ENCODE measurements at regions not wholly inside any gene's neighbourhood (a gene's known extent, or its start where the extent isn't known, plus 50 kb on each side); places are given as distances from the start of the nearest gene placed in this dataset.

GRCh38 chr6:133591275-133591674 lies 297.6 kb upstream of the TCF21 start:
- H3K27ac ChIP-seq (ENCODE audit: low read depth, low read length) = no peak overlapping the region
- H3K4me2 ChIP-seq (ENCODE audit: low read length) = no peak overlapping the region
- no peak for TF ChIP-seq EZH2 (IDR thresholded peaks at IDR 0.05; ENCODE audit: insufficient read depth, low read length)
- no peak for TF ChIP-seq CTCF (IDR thresholded peaks at IDR 0.05; ENCODE audit: insufficient read depth, low read depth, low read length)

GRCh38 chr6:133594652-133595110 lies 294.2 kb upstream of the TCF21 start:
- Histone ChIP-seq H3K79me2 (ENCODE audit: insufficient read depth, low read length) (no peaks in the 10 kb centered on the region), H3K36me3 (ENCODE audit: insufficient read depth, low read length) (no peaks in the 10 kb centered on the region), H4K20me1 (ENCODE audit: insufficient read depth, low read length) (no peaks in the 10 kb centered on the region), H3K4me2 (ENCODE audit: low read length) (no peak overlapping the region), H3K27me3 (ENCODE audit: insufficient read depth, low read length) (no peaks in the 10 kb centered on the region), H2AFZ (ENCODE audit: low read depth, low read length) (no peak overlapping the region), H3K9me3 (ENCODE audit: insufficient read depth, low read depth, low read length) (no peaks in the 10 kb centered on the region), H3K9ac (ENCODE audit: low read length) (no peak overlapping the region), H3K4me3 (ENCODE audit: insufficient read depth, low read depth, low read length) (no peak overlapping the region), H3K27ac (ENCODE audit: low read depth, low read length) (no peak overlapping the region), H3K4me1 (ENCODE audit: insufficient read depth, low read length) (peaks cover 7% of the 10 kb centered on the region)
- DNase-seq (ENCODE audit: low read depth) = no peak
- Mint-ChIP-seq H3K4me1 (ENCODE audit: low read depth, unreplicated experiment) (peaks cover 10% of the 10 kb centered on the region), H3K27me3 (ENCODE audit: low read depth, unreplicated experiment) (no peaks in the 10 kb centered on the region), H3K36me3 (ENCODE audit: low read depth, unreplicated experiment) (no peaks in the 10 kb centered on the region), H3K27ac (ENCODE audit: unreplicated experiment) (no peak overlapping the region), H3K9me3 (ENCODE audit: unreplicated experiment) (no peaks in the 10 kb centered on the region), H3K4me3 (ENCODE audit: unreplicated experiment) (no peak overlapping the region)
- FAIRE-seq = no peak
- TF ChIP-seq EZH2 (IDR thresholded peaks at IDR 0.05; ENCODE audit: insufficient read depth, low read length) (no peak), CTCF (IDR thresholded peaks at IDR 0.05; ENCODE audit: insufficient read depth, low read depth, low read length) (no peak)

More at GRCh38 chr6:133591275-133591674, 297.6 kb upstream of the TCF21 start:
- H3K4me1 ChIP-seq (ENCODE audit: insufficient read depth, low read length) = peaks cover 7% of the 10 kb centered on the region
- DNase-seq (ENCODE audit: low read depth) = no peak
- no peak overlapping the region for H3K4me3 ChIP-seq (ENCODE audit: insufficient read depth, low read depth, low read length)
- H2AFZ ChIP-seq (ENCODE audit: low read depth, low read length) = no peak overlapping the region
- Mint-ChIP-seq H3K4me1 (ENCODE audit: low read depth, unreplicated experiment) (peaks cover 13% of the 10 kb centered on the region), H3K27ac (ENCODE audit: unreplicated experiment) (peak overlapping the region; percentile 3), H3K4me3 (ENCODE audit: unreplicated experiment) (no peak overlapping the region), H3K27me3 (ENCODE audit: low read depth, unreplicated experiment) (no peaks in the 10 kb centered on the region), H3K9me3 (ENCODE audit: unreplicated experiment) (no peaks in the 10 kb centered on the region), H3K36me3 (ENCODE audit: low read depth, unreplicated experiment) (no peaks in the 10 kb centered on the region)
- H3K9me3 ChIP-seq (ENCODE audit: insufficient read depth, low read depth, low read length) = no peaks in the 10 kb centered on the region
- H3K27me3 ChIP-seq (ENCODE audit: insufficient read depth, low read length) = no peaks in the 10 kb centered on the region
- H3K36me3 ChIP-seq (ENCODE audit: insufficient read depth, low read length) = no peaks in the 10 kb centered on the region
- H4K20me1 ChIP-seq (ENCODE audit: insufficient read depth, low read length) = no peaks in the 10 kb centered on the region
- H3K79me2 ChIP-seq (ENCODE audit: insufficient read depth, low read length) = no peaks in the 10 kb centered on the region
- peak; percentile 13 for FAIRE-seq
- H3K9ac ChIP-seq (ENCODE audit: low read length) = no peak overlapping the region

- Mint-ChIP-seq H3K27ac (ENCODE audit: unreplicated experiment) (no peak overlapping the region), H3K36me3 (ENCODE audit: low read depth, unreplicated experiment) (no peaks in the 10 kb centered on the region), H3K27me3 (ENCODE audit: low read depth, unreplicated experiment) (no peaks in the 10 kb centered on the region), H3K4me1 (ENCODE audit: low read depth, unreplicated experiment) (peaks cover 10% of the 10 kb centered on the region), H3K4me3 (ENCODE audit: unreplicated experiment) (no peak overlapping the region), H3K9me3 (ENCODE audit: unreplicated experiment) (no peaks in the 10 kb centered on the region)
- H3K79me2 ChIP-seq (ENCODE audit: insufficient read depth, low read length) = no peaks in the 10 kb centered on the region
- H3K27me3 ChIP-seq (ENCODE audit: insufficient read depth, low read length) = no peaks in the 10 kb centered on the region
- H3K4me2 ChIP-seq (ENCODE audit: low read length) = no peak overlapping the region
- no peak overlapping the region for H3K9ac ChIP-seq (ENCODE audit: low read length)
- TF ChIP-seq EZH2 (IDR thresholded peaks at IDR 0.05; ENCODE audit: insufficient read depth, low read length) (no peak), CTCF (IDR thresholded peaks at IDR 0.05; ENCODE audit: insufficient read depth, low read depth, low read length) (no peak)
- peaks cover 7% of the 10 kb centered on the region for H3K4me1 ChIP-seq (ENCODE audit: insufficient read depth, low read length)
- no peaks in the 10 kb centered on the region for H4K20me1 ChIP-seq (ENCODE audit: insufficient read depth, low read length)
- no peak overlapping the region for H2AFZ ChIP-seq (ENCODE audit: low read depth, low read length)
- H3K36me3 ChIP-seq (ENCODE audit: insufficient read depth, low read length) = no peaks in the 10 kb centered on the region
- DNase-seq (ENCODE audit: low read depth) = no peak
- FAIRE-seq = no peak
- H3K9me3 ChIP-seq (ENCODE audit: insufficient read depth, low read depth, low read length) = no peaks in the 10 kb centered on the region
- no peak overlapping the region for H3K27ac ChIP-seq (ENCODE audit: low read depth, low read length)
- no peak overlapping the region for H3K4me3 ChIP-seq (ENCODE audit: insufficient read depth, low read depth, low read length)
These were observed 293.7 kb upstream of the TCF21 start for GRCh38 chr6:133595111-133595761.
